ENCODE measurements at regions not wholly inside any gene's neighbourhood (a gene's known extent, or its start where the extent isn't known, plus 50 kb on each side); places are given as distances from the start of the nearest gene placed in this dataset.

- no peak for DNase-seq (ENCODE audit: low spot score)
Measured at GRCh38 chr10:85145966-85146365, 817.6 kb downstream of the CCSER2 start.

DNA sequence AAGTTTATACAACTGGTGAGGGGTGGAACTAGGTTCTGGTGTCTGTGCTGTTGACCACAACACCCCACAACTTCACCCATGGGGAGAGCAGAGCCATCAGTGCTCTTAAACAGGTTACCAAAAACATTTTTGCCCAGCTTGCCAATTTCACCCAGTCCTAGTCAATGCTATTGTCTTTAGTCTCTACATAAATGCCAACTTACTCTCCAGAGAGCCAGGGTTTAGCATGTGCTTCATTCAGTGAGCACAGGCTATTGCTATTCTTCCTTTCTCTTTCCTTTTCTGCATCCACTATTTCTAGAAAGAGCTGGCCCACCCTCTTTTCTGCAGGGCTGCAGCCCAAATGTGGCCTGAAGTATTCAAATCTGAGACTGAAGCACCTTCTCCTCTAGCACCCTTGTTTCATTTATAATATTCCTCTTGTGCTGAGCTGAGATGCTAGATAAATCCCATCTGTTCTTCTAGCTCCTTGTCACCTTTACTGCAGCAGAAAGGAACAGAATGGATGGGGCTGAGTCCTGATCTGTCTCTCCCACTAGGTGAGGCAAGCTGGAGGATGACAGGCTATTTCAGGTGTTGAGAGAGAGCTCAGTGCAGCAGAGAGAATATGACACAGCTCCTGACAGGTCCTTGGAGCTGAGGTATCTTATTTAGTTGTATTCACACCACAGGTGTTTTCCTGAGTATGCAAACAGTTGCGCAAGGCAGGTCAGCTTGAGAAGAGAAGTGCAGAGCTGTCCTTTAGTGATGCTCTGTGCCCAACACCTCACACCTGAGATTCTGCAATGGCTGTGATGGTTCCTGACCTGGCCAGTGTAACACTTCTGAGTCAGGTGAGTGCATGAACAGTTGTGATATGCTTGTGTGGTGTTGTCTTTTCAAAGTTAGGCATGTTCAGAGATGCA lies 819.2 kb downstream of the CCSER2 start:
- DNase-seq (ENCODE audit: low spot score) = peak; percentile 37

DNA sequence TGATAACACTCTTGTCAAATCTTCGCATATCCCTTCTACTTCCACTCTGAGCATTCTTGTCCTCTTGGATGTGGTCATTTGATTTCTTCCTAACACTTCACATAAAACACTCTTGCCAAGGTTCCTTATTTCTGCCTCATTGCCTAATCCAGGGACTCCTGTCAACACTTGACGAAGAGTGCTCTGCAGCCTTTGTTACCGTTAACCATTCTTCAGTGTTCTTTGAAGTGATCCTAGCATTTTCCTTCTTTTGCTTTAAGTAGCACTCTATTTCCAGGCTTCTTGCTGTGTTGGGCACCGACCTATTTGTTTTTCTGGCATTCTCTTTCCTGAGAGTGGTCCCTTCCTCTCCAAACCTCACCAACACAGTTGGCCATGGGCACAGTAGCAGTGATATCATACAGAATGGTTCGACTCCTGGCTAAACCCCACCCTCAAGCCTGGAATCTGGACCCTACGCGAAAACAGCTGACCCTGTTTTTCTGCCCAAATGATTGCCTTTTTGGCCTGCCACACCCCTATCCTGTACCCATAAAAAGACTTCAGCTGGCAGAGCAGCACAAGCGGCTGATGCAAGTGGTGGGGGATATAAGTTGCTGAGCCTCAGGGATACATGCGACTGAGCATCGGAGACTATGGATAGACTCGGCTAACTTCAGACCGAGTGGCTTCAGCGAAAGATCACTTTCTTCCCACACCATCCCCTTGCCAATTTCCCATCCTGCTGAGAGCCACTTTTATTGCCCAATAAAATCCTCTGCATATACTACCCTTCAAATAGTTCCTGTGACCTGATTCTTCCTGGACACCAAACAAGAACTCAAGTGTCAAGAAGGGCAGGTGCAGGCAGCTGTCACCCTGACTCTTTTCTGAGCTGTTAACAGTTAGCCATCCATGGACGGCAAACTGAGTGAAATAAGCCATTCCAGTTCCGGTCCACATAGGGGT lies 820.6 kb downstream of the CCSER2 start:
- DNase-seq (ENCODE audit: low spot score) = no peak

GRCh38 chr10:85149766-85150165 lies 821.4 kb downstream of the CCSER2 start:
- no peak for DNase-seq (ENCODE audit: low spot score)

- no peak for DNase-seq (ENCODE audit: low spot score)
Measured at GRCh38 chr10:85151506-85151905, 823.1 kb downstream of the CCSER2 start.

DNA sequence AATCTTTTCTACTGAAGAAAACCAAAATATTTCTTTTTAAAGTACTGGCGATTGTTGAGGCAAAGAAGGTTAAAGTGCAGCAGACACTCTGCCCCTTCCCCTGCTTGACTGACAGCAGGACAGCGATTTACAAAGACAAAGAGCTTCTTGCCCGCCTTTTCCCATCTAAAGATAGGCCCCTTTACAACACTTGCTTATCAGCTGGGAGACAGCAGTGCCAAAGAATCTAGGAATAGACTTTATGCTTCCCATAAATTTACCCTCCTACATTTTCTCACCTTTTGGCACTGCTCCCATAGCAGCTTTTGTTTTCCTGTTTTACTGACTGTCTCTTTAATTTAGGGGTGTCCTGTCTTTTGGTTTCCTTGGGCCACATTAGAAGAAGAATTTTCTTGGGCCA lies 824.1 kb downstream of the CCSER2 start:
- DNase-seq (ENCODE audit: low spot score) = no peak

- DNase-seq (ENCODE audit: low spot score) = no peak
Measured at GRCh38 chr10:85152911-85153310, 824.5 kb downstream of the CCSER2 start.

GRCh38 chr10:85157206-85157605 lies 828.8 kb downstream of the CCSER2 start:
- no peak for DNase-seq (ENCODE audit: low spot score)

DNA sequence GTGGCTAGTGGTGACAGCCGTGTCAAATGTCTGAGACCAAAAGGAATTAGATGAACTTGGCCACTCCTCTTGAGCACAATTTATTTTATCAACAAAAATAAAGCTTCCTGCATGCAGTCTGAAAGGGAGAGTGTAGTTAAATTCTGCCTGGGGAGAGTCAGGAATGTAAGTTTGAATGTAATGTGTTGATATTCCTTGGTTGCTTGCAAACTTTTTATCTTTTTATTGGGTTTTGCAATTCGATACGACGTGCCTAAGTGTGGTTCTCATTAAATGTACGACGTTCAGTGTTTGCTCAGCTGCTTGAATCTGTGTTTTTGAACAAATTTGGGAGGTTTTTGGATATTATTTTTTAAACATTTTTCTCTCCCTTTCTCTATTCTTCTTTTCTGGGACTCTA lies 839.9 kb downstream of the CCSER2 start:
- DNase-seq (ENCODE audit: low spot score) = no peak

DNA sequence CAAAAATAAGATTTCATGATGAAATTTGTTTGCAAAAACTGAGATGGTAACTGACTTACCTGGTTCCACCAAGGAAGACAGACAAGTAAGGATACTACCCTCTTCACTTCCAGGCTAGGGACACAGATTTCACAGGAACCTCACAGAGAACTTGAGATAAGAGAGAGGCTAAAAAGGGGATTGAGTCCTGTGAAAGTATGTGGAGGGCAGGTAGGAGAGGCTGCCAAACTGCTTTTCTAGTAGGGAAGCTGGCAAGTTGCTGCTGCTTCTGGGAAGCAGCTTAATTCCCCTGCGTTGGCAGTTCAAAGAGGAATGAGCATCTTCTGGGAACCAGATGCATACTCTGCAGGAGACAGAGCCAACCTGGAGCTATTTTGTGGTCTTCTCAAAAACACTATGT lies 841.6 kb downstream of the CCSER2 start:
- no peak for DNase-seq (ENCODE audit: low spot score)

DNA sequence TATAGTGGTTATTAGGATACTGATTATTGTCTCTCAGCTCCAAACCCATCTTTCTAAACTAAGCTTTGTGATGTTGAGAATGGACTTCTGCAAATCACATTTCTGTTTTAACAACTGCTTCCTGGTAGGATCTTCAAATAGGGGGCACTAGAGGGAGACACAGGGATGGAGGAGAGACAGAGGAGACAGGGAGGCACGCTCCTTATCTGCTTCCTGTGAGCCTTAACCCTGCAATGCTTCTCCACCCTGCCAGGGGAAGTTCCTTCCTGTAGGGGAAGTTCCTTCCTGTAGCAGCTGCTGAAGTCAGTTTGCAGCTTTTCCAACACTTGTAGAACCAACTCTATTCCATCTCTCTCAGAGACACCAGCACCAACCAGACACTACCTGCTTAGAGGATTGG lies 847.2 kb downstream of the CCSER2 start:
- DNase-seq (ENCODE audit: low spot score) = no peak

DNA sequence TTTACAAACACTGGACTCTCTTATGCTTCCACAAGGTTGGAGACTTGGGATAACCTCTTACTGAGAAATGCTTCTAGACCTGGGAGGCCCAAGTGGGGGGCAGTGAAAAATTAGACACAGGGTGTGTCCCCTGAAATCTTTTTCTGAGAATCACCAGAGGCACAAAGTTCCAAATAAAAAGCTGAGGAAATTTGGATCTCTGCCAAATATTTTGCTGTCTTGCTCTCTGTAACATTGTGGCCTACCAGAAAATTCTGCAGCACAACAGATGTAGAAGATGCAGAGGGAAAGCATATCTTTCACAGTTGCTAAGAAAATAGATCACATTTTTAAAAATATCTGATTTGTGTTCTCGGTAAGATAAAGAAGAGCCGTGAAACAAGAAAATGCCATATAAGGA lies 849.4 kb downstream of the CCSER2 start:
- no peak for DNase-seq (ENCODE audit: low spot score)

GRCh38 chr10:85187047-85187446 lies 858.7 kb downstream of the CCSER2 start:
- DNase-seq (ENCODE audit: low spot score) = no peak

DNA sequence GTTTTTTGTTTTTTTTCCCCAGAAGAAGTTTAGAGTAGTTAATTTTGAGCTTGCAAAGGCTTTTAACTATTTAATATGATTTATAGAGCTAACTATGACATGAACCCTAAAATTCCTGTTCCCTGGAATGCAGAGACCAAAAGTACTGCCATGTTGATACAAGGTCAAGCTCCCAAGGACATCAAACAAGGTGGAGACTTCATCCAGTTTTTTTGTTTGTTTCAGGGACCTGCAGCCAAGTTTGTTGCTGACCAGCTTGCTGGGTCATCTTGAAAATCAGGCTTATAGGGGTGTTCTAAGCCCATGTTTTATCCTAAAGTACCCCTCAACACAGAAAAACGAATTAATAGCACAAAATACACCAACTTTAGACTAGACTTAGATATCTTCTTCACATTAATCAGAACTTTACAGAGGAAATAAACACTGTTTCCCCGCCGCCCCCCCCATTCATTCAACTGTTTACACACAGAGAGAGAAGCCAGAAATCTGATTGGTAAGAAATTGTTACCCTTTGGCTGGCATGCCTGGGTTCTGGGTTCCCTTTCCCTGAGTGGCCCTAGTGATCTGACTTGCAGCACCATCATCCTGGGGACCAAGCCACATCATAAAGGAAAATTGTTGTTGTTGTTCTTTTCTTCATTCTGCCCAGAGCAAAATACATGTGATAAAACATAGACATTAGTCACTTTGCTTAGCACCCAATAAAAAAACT lies 860.5 kb downstream of the CCSER2 start:
- no peak for DNase-seq (ENCODE audit: low spot score)

- no peak for DNase-seq (ENCODE audit: low spot score)
Measured at GRCh38 chr10:85193796-85194195, 865.4 kb downstream of the CCSER2 start.

DNA sequence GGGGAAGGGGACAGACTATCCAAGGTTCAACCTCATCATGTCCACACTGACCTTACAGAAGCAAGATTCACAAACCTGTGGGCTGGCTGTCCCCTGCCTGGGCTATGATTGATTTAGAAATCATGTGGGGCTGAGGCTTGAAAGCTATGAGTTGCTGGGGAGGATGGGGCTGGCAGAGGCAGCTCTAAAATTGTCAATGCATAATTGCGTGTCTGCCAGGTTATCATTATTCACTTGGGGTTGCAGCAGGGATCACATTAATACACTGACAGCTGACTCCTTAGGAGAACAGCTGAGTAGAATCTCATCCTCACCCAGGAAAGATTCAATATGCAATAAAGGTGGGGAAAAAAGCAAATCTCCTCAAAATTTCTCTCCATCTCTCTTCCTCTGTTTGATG lies 866.3 kb downstream of the CCSER2 start:
- peak; percentile 32 for DNase-seq (ENCODE audit: low spot score)

DNA sequence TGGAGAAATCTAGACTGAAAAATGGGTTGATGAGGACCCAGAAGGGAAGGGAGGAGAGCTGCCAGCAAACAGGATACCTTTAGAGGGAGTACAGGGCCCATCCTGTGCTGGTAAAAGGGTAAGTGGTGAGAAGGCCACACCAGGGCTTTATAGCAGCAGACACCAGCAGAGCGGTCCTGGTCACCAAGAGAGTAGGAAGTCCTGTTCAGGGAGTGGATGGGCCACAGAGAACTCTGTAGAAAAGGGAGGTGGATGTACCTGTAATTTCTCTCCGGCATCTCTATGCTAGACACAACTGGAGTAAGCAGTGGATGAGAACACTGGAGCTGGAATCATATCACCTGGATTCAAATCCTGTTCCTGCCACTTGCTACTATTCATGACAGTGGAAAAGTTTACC lies 867.2 kb downstream of the CCSER2 start:
- DNase-seq (ENCODE audit: low spot score) = no peak

- no peak for DNase-seq (ENCODE audit: low spot score)
Measured at GRCh38 chr10:85204814-85205213, 876.4 kb downstream of the CCSER2 start.

- DNase-seq (ENCODE audit: low spot score) = no peak
Measured at GRCh38 chr10:85212526-85212925, 884.1 kb downstream of the CCSER2 start.

DNA sequence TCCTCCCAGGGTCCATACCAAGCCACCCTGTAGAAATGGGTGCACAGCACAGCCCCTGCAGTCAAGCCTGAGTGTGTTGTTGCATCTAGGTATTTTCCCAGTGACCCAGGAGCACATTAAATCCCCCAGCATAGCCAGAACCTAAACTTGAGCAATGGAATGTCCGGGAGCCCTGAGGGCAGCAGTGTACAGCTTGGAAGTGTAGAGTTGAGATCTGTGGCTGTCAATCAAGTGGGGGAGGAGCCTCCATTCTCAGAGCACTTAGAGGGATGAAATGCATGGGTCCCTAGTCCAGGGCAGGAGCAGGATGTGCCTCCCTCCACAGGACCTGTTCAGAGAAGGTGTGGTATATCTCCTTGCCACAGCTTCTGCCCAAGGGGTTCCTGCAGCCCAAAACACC lies 885.1 kb downstream of the CCSER2 start:
- no peak for DNase-seq (ENCODE audit: low spot score)

DNA sequence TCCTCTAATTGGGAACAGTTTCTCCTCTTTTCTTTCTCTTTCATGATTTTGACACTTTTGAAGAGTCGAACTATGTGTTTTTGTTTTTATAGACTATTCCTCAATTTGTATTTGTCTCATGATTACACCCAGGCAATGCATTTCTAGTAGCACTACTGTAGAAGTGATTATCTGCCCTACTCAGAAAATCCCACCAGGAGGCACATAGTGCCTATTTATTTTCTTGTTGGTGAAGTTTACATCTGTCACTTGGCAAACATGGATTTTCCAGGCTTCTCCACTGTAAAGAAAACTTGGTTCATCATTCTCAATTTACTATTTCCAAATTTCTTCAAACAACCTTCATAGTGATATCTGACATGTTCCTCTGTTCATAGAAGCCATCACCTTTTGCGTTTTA lies 893.9 kb downstream of the CCSER2 start:
- peak; percentile 7 for DNase-seq (ENCODE audit: low spot score)

DNA sequence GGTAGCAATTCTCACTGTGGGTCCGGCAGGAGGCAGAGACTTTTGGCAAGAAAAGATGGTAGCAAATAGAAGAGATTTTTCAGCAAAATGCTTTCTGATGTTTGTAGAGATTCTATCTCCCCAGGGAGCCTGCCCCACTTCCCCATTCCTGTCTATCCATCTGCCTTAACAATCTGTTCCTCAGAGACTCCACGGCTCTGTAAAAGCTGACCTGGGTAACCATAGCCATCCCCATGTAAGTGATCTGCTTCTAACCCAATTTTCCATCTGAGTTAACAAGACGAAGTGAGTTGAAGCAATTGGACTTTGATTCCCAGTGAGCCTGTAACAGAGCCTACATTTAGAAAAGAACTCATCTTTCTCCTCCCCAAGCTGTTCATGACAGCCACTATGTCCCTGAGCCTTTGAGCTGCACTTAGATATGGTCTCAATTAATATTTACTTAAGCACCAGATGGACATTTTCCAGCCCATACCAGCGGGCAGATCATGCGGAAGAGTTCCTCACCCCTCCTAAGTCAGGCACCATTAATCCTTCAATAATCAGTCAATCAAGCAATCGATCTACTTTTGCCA lies 896.1 kb downstream of the CCSER2 start:
- DNase-seq (ENCODE audit: low spot score) = no peak
